ENCODE measurements at regions not wholly inside any gene's neighbourhood (a gene's known extent, or its start where the extent isn't known, plus 50 kb on each side); places are given as distances from the start of the nearest gene placed in this dataset.

GRCh38 chr1:198939286-198939685 is 300.4 kb downstream of the PTPRC start:
- no peak overlapping the region for H3K4me3 ChIP-seq
- DNase-seq (ENCODE audit: low read depth, low spot score), result no peak
- no peaks in the 10 kb centered on the region for H3K9me3 ChIP-seq (ENCODE audit: low read depth, low read length)
- no peak overlapping the region for H3K9ac ChIP-seq (ENCODE audit: insufficient read length)
- H3K27ac ChIP-seq, result no peak overlapping the region
- TF ChIP-seq POLR2AphosphoS5 (IDR thresholded peaks at IDR 0.05; ENCODE audit: borderline replicate concordance, low read depth, low read length), result no peak
- TF ChIP-seq FOXP2 (optimal IDR thresholded peaks at IDR 0.05; ENCODE audit: control extremely low read depth, extremely low read length, insufficient read depth), result no peak
- TF ChIP-seq EZH2 (IDR thresholded peaks at IDR 0.05), result no peak
- peaks cover 19% of the 10 kb centered on the region for H3K36me3 ChIP-seq (ENCODE audit: insufficient read depth, low read length)

DNA sequence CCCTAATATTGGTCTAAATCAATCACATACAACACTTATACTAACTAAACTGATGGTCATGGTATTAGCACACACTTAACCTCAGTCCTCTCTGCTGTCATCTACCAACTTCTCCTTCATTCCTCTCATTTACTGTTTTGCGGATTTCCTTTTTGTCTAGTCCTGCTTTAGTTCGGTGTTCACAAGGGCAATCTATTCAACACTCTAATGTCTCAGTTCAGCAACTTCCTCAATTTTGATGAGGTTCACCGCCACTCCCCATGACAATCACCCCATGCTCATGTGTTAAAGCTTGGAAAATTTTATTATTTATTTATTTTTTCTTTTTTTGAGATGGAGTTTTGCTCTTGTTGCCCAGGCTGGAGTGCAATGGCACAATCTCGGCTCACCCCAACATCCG is 301.1 kb downstream of the PTPRC start:
- Histone ChIP-seq H3K4me3 (no peak overlapping the region), H3K9me3 (ENCODE audit: low read depth, low read length) (no peaks in the 10 kb centered on the region), H3K36me3 (ENCODE audit: insufficient read depth, low read length) (peaks cover 12% of the 10 kb centered on the region), H3K27ac (no peak overlapping the region), H3K9ac (ENCODE audit: insufficient read length) (no peak overlapping the region)
- TF ChIP-seq EZH2 (IDR thresholded peaks at IDR 0.05) (no peak), FOXP2 (optimal IDR thresholded peaks at IDR 0.05; ENCODE audit: control extremely low read depth, extremely low read length, insufficient read depth) (no peak), POLR2AphosphoS5 (IDR thresholded peaks at IDR 0.05; ENCODE audit: borderline replicate concordance, low read depth, low read length) (no peak)
- no peak for DNase-seq (ENCODE audit: low read depth, low spot score)

DNA sequence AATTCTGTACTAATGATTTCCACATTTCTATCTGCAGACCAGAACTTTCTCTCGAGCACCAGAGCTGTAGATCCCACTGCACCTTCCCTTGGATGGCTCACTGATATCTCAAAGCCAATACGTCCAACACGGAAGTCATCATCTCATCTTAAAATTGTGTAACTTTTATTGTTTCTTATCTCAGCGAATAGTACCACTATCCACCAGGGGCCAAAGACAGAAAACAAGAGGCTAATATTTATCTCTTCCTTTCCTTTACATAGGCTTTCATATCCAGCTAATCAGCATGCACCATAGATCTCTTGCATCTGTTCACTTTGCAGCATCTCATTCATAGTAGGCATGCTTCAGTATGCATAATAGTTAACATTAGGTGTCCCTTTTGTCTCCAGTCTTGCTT is 303.6 kb downstream of the PTPRC start:
- TF ChIP-seq FOXP2 (optimal IDR thresholded peaks at IDR 0.05; ENCODE audit: control extremely low read depth, extremely low read length, insufficient read depth) (no peak), POLR2AphosphoS5 (IDR thresholded peaks at IDR 0.05; ENCODE audit: borderline replicate concordance, low read depth, low read length) (no peak)
- no peak overlapping the region for H3K9ac ChIP-seq (ENCODE audit: insufficient read length)
- no peak overlapping the region for H3K27ac ChIP-seq
- H3K36me3 ChIP-seq (ENCODE audit: insufficient read depth, low read length), result no peaks in the 10 kb centered on the region
- DNase-seq (ENCODE audit: low read depth, low spot score), result no peak
- H3K4me3 ChIP-seq, result no peak overlapping the region
- H3K9me3 ChIP-seq (ENCODE audit: low read depth, low read length), result no peaks in the 10 kb centered on the region

- no peak overlapping the region for H3K4me3 ChIP-seq
- no peak overlapping the region for H3K9ac ChIP-seq (ENCODE audit: insufficient read length)
- H3K27ac ChIP-seq, result no peak overlapping the region
- no peak for DNase-seq (ENCODE audit: low read depth, low spot score)
- TF ChIP-seq FOXP2 (optimal IDR thresholded peaks at IDR 0.05; ENCODE audit: control extremely low read depth, extremely low read length, insufficient read depth) (no peak), EZH2 (IDR thresholded peaks at IDR 0.05) (no peak), POLR2AphosphoS5 (IDR thresholded peaks at IDR 0.05; ENCODE audit: borderline replicate concordance, low read depth, low read length) (no peak)
- H3K9me3 ChIP-seq (ENCODE audit: low read depth, low read length), result no peaks in the 10 kb centered on the region
- H3K36me3 ChIP-seq (ENCODE audit: insufficient read depth, low read length), result no peaks in the 10 kb centered on the region
These were observed 304.8 kb downstream of the PTPRC start for GRCh38 chr1:198943484-198944187.

DNA sequence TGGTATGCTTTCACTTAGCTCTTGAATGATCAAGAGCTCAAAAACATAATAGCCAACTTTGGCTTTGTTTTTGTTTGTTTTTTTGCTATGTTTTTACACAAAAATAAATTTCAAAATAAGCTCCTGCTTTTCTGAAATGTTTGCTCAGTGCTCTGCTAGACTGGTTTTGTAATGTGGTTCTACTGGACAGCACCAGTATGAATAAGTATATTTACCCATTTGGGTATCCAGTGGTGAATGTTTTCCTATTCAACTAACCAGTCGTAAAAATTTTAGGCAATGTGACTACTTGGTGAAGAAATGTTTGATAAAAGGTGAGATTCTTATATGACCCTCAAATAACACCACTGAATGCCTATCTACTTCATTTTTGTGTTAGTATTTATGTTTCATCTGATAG is 308.6 kb downstream of the PTPRC start:
- TF ChIP-seq POLR2AphosphoS5 (IDR thresholded peaks at IDR 0.05; ENCODE audit: borderline replicate concordance, low read depth, low read length), result no peak
- no peak for TF ChIP-seq FOXP2 (optimal IDR thresholded peaks at IDR 0.05; ENCODE audit: control extremely low read depth, extremely low read length, insufficient read depth)
- no peak for TF ChIP-seq EZH2 (IDR thresholded peaks at IDR 0.05)
- H3K9me3 ChIP-seq (ENCODE audit: low read depth, low read length), result no peaks in the 10 kb centered on the region
- DNase-seq (ENCODE audit: low read depth, low spot score), result no peak
- H3K9ac ChIP-seq (ENCODE audit: insufficient read length), result no peak overlapping the region
- H3K27ac ChIP-seq, result no peak overlapping the region
- no peak overlapping the region for H3K4me3 ChIP-seq
- no peaks in the 10 kb centered on the region for H3K36me3 ChIP-seq (ENCODE audit: insufficient read depth, low read length)

- DNase-seq (ENCODE audit: low read depth, low spot score), result no peak
- Histone ChIP-seq H3K9ac (ENCODE audit: insufficient read length) (no peak overlapping the region), H3K27ac (no peak overlapping the region), H3K4me3 (no peak overlapping the region), H3K36me3 (ENCODE audit: insufficient read depth, low read length) (no peaks in the 10 kb centered on the region), H3K9me3 (ENCODE audit: low read depth, low read length) (no peaks in the 10 kb centered on the region)
- TF ChIP-seq EZH2 (IDR thresholded peaks at IDR 0.05) (no peak), FOXP2 (optimal IDR thresholded peaks at IDR 0.05; ENCODE audit: control extremely low read depth, extremely low read length, insufficient read depth) (no peak), POLR2AphosphoS5 (IDR thresholded peaks at IDR 0.05; ENCODE audit: borderline replicate concordance, low read depth, low read length) (no peak)
These were observed 310.2 kb downstream of the PTPRC start for GRCh38 chr1:198948895-198949659.

DNA sequence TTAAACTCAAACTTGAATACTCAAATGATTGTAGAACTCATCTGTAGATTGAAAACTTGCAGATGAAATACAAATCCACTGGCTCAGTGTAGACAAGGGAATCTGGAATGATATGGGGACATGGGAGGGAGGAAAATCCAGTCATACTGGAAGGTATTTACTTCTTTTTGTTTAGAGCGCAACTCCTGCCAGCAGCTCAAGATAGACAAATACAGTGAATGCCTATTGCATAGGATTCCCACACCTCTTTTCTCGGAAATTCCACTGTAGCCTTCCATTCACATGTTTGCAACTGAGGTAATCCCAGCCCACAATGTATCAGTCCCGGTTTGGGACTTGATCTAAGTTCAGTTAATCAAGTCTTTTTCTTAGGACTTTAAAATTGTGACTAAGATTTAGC is 311.2 kb downstream of the PTPRC start:
- Histone ChIP-seq H3K36me3 (ENCODE audit: insufficient read depth, low read length) (no peaks in the 10 kb centered on the region), H3K9ac (ENCODE audit: insufficient read length) (no peak overlapping the region), H3K4me3 (no peak overlapping the region), H3K9me3 (ENCODE audit: low read depth, low read length) (no peaks in the 10 kb centered on the region; the same call in 1 of the 2 replicates), H3K27ac (no peak overlapping the region)
- TF ChIP-seq EZH2 (IDR thresholded peaks at IDR 0.05) (no peak), FOXP2 (optimal IDR thresholded peaks at IDR 0.05; ENCODE audit: control extremely low read depth, extremely low read length, insufficient read depth) (no peak)
- no peak for DNase-seq (ENCODE audit: low read depth, low spot score)

GRCh38 chr1:198955085-198955484 is 316.2 kb downstream of the PTPRC start:
- no peak overlapping the region for H3K9ac ChIP-seq (ENCODE audit: insufficient read length)
- no peak overlapping the region for H3K27ac ChIP-seq
- TF ChIP-seq EZH2 (IDR thresholded peaks at IDR 0.05) (no peak), POLR2AphosphoS5 (IDR thresholded peaks at IDR 0.05; ENCODE audit: borderline replicate concordance, low read depth, low read length) (no peak), FOXP2 (optimal IDR thresholded peaks at IDR 0.05; ENCODE audit: control extremely low read depth, extremely low read length, insufficient read depth) (no peak)
- DNase-seq (ENCODE audit: low read depth, low spot score), result no peak
- H3K9me3 ChIP-seq (ENCODE audit: low read depth, low read length), result no peaks in the 10 kb centered on the region; the same call in 1 of the 2 replicates
- H3K36me3 ChIP-seq (ENCODE audit: insufficient read depth, low read length), result no peaks in the 10 kb centered on the region; the same call in 1 of the 2 replicates
- H3K4me3 ChIP-seq, result no peak overlapping the region

All from SK-N-MC (cell line).